NCI-H2029 treated with DMSO at 0.1 percent for 48 hours (cell line): ENCODE measurements at regions not wholly inside any gene's neighbourhood (a gene's known extent, or its start where the extent isn't known, plus 50 kb on each side); places are given as distances from the start of the nearest gene placed in this dataset.
"Not testable (repeated sequence)": the region's sequence is repeated elsewhere in the genome, so short reads cannot be mapped to it uniquely, and the experiment has no call there.

Experiments used
- DNase-seq: peaks from one replicate; lab custom pipeline; 2025; lab: John Stamatoyannopoulos, UW

DNA sequence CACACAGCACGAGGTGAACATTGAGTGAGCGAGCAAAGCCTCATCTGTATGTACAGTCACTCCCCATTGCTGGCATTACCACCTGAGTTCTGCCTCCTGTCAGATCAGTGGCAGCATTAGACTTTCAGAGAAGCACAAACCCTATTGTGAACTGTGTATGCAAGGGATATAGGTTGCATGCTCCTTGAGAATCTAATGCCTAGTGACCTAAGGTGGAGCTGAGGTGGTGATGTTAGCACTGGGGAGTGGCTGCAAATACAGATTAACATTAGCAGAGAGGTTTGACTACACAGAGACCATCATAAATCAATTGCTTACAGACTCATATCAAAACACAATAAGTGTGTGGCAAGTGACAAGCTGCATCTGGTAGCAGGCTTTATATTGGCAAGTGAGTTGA lies 262.5 kb upstream of the ANO5 start:
- no peak for DNase-seq

- no peak for DNase-seq
These were observed 261.3 kb upstream of the ANO5 start for GRCh38 chr11:21931436-21932101.

- no peak for DNase-seq
These were observed 259.8 kb upstream of the ANO5 start for GRCh38 chr11:21933095-21933494.

- DNase-seq, result no peak
These were observed 248.3 kb upstream of the ANO5 start for GRCh38 chr11:21944577-21944976.

- no peak for DNase-seq
These were observed 244.0 kb upstream of the ANO5 start for GRCh38 chr11:21948876-21949275.

GRCh38 chr11:21949763-21950413 lies 243.0 kb upstream of the ANO5 start:
- DNase-seq, result no peak

DNA sequence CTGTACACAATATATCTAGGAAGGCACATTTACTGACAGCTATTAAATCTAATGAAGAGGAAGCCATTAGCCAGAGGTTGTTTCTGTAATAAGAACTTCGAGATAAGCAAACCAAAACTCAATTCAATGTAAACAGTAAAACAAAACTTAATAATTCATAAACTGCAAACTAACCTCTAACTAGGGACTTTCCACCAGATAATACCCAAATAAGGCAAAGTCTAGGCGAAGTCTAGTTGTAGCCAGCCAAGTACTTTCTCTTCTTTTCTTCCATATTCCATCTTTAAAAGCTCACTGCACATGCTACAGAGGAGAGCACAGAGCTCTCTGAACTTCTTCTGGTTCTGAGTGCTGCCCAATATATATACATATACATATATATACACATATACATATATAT lies 229.9 kb upstream of the ANO5 start:
- DNase-seq, result no peak

DNA sequence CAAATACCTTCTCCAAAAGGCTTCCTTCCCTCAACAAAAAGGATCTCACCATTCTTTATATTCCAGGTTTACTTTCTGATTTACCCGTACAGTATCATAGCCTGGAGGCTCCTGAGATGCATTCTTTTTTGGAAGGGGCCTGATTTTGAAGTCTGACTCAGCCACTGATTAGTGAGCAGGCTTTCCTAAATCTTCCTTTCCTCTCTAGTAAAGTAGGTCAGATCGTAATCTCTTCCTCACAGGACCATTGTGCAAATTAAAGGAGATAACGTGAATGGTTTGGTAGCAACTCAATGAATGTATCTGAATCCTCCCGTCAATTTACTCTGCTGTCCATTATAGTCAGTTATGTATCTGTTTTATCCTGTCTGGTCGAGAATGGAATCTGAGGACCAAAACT lies 227.7 kb upstream of the ANO5 start:
- DNase-seq, result no peak

GRCh38 chr11:21968702-21969101 lies 224.2 kb upstream of the ANO5 start:
- DNase-seq, result no peak

DNA sequence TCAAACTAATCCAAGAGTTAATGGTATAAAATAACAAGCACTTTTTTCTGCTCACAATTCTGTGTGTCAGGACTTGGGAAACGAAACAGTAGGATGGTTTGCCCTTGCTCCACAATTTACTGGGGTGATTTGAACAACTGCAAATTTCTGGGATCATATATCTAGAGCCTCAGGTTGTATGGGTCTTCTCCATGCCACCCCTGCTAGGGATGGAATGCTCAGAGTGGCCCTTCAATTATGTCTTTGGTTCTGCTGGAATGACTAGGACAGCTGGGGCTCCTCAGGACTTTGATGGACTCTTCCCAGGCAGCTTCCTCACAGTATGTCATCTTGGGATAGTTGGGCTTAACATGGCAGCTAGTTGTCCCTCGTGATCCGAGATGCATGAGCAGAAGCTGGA lies 223.0 kb upstream of the ANO5 start:
- DNase-seq, result no peak

DNA sequence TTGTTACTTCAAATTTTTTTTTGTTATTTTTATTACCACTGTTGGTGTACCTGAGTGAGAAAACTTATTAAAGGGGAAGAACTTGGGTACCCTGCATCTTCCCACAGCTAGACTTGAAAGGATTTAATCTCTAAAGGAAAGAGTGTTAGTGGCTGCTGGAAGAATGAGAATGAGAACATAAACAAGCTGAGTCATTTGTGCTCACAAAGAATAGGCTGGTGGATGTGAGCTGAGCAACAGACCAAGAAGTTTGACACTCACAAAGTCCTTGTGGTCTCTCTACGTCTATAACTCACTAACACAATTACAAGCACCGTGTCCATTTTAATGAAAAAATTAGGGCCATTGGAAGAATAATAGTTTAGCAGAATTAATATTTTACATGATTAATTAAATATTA lies 217.6 kb upstream of the ANO5 start:
- DNase-seq, result no peak

- no peak for DNase-seq
These were observed 216.7 kb upstream of the ANO5 start for GRCh38 chr11:21976210-21976609.

DNA sequence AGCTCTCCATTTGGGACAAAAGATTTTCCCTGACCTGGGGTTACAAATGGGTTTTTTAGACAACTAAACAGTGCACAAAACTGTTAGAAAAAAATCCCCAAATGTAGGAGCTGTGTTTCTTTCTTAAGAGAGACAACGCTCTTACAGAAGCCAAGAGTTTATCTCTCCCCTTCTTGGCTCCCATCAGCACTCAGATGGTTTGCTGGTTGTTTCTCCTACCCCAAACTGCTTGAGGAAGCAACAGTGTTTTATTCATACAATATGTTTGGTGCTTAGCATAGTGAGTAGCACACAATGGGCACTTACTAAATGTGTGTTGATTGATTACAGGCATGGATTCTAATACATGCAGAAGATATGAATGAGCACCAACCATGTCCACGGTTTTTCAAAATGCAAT lies 209.5 kb upstream of the ANO5 start:
- DNase-seq, result no peak

DNA sequence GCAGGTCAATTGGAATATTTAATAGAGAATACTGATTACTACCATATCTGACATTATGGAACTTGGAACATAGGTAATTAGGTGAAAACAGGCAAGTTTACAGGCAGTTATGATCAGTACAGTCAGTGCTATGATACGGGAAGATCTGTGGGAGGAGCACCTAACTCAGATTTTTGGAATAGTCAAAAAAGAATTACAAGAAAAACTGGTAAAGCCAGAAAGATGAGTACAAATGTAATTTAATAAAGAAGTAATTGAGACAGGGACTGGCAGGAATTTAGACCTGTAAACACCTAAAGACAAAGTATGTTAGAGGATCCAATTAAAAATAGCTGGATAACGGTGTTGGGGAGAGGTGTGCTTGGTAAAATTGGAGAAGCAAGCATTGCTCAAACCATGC lies 206.5 kb upstream of the ANO5 start:
- DNase-seq, result no peak

- no peak for DNase-seq
These were observed 205.6 kb upstream of the ANO5 start for GRCh38 chr11:21987261-21987660.

DNA sequence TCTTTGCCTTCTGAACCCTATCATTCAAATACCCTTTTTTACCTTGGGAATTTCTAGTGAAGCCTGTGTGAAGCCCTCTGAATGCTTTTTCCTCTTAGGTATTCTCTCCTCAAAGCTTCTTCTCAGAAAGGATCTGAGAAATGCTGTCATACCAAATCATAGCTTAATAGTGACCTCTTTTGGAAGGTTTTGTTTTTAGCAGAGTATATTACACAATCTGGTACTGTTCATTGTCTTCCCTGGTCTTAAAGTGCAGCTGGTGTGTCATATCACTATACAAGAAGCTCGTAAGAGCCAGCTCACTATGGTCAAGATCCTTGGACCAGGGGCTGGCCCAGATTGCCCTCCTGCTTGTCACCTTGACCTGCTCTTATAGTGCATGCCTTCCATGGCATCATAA lies 204.4 kb upstream of the ANO5 start:
- DNase-seq, result no peak

GRCh38 chr11:22001803-22002202 lies 191.1 kb upstream of the ANO5 start:
- not testable (repeated sequence) for DNase-seq

GRCh38 chr11:22006901-22007300 lies 186.0 kb upstream of the ANO5 start:
- DNase-seq, result no peak

GRCh38 chr11:22031791-22032190 lies 161.1 kb upstream of the ANO5 start:
- DNase-seq, result no peak

DNA sequence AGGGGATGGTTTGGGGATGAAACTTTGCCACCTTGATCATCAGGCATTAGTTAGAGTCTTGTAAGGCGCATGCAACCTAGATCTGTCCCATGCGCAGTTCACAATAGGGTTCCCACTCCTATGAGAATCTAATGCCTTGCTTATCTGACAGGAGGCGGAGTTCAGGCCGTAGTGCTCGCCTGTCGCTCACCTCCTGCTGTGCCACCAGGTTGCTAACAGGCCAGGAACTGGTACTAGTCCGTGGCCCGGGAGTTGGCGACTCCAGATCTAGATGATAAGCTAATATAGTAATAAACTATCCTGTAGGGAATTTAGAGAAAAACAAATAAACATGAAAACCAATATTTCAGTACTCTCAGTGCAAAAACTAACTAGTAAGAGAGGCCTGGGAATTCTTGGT lies 155.4 kb upstream of the ANO5 start:
- DNase-seq, result no peak

GRCh38 chr11:22041039-22041438 lies 151.8 kb upstream of the ANO5 start:
- DNase-seq, result no peak

DNA sequence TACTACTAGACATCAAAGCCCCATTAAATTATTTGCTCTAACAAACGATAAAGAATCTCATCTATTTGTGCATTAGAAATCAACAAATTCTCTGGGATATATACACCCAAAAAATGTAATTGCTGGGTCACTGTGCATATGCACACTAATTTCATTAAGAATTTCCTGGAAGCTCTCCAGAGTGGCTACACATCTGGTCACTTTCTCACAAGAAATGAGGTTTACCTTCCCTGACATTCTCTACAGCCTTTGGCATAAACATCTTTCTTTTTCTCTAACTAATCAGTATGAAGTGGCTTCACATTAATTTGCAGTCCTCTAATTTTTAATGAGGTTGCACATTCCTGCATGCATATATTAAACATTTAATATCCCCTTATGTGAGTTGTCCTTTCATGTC lies 150.8 kb upstream of the ANO5 start:
- DNase-seq, result no peak

DNA sequence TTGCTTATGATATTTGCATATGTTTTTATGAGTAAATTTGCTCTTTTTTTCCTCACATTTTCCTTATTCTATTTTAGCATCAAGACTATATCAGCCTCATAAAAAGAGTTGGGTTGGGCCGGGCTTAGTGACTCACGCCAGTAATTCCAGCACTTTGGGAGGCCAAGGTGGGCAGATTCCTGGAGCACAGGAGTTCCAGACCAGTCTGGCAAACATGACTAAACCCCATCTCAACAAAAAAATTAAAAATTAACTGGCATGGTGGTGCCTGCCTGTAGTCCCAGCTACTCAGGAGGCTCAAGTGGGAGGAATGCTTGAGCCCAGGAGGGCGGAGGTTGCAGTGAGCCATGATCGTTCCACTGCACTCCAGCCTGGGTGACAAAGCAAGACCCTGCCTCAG lies 148.8 kb upstream of the ANO5 start:
- DNase-seq, result no peak

DNA sequence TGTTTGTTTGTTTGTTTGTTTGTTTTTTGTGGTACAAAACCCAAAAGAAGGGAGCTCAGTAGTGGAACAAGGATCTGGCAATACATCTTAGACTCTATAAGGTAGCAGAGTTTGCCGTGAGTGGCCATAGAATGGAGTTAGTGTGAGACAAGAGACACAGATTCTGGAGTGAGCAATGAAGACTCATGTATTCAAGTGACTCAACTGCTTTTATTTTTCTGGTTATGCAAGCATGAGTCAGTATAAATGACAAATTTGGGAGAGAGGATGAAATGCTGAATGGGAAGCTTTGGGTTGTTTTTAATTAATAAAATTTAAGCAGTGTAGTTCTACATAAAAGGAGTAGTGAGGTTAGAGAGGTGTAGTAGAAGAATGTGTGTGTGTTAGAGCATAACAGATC lies 143.6 kb upstream of the ANO5 start:
- no peak for DNase-seq
